ENCODE measurements at regions not wholly inside any gene's neighbourhood (a gene's known extent, or its start where the extent isn't known, plus 50 kb on each side); places are given as distances from the start of the nearest gene placed in this dataset.

DNA sequence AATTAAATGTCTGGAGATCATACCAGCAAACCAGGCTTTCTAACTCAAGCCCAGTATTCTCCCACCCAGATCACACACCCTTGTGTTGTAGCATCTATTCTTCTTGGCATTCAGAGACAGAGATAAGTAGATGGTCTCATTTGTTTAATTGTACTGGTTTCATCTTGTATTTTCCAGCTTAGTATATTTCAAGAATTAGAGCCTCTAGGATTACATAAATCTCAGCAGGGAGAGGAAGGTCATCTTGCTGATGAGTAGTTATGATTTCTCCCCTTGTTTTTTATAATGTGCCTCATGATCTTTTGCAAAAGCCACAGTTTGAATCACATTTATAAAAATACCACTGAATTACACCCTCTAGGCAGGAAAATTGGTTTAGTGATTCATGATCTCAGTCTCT, 106.6 kb upstream of the NRSN1 start:
- Histone ChIP-seq H3K27ac (ENCODE audit: low read depth, low read length) (no peak overlapping the region), H3K9me2 (ENCODE audit: insufficient read depth) (no peaks in the 10 kb centered on the region), H3K9ac (ENCODE audit: low read length) (no peak overlapping the region), H3K4me1 (ENCODE audit: control insufficient read depth in 1 of 2, insufficient read depth in 2 of 2, low read length in 2 of 2) (no peaks in the 10 kb centered on the region), H4K20me1 (ENCODE audit: insufficient read depth) (no peaks in the 10 kb centered on the region), H3K36me3 (ENCODE audit: control insufficient read depth in 1 of 2, insufficient read depth in 2 of 2, low read length in 2 of 2) (no peaks in the 10 kb centered on the region), H3K27me3 (ENCODE audit: insufficient read depth, low read length) (no peaks in the 10 kb centered on the region), H2AFZ (ENCODE audit: low read depth, low read length, poor library complexity, severe bottlenecking) (no peak overlapping the region), H3K9me3 (ENCODE audit: control insufficient read depth in 1 of 2, insufficient read depth in 1 of 2, low read depth in 1 of 2, low read length in 2 of 2) (no peaks in the 10 kb centered on the region), H3K4me2 (ENCODE audit: low read length) (no peak overlapping the region), H3K4me3 (replicated peaks in 1 of 2; ENCODE audit: low read depth in 1 of 2, low read length in 2 of 2) (no peak overlapping the region), H3K79me2 (ENCODE audit: insufficient read depth, low read length) (no peaks in the 10 kb centered on the region)
- DNase-seq (ENCODE audit: low read depth, low spot score) (no peak), ATAC-seq (no peak)
- no TSS peak for BruUV-seq (replicated peaks)
- ChIA-PET RAD21 (ENCODE audit: low non-redundant PET in 1 of 2, low total read pairs in 2 of 2, uncharacterized antibody in 2 of 2, unreplicated experiment in 2 of 2) (no interaction called here), CTCF (no interaction called here), POLR2A (no interaction called here)
- intact Hi-C loops (cut with micrococcal nuclease), result no loop called here
- TF ChIP-seq, protein P1, sequence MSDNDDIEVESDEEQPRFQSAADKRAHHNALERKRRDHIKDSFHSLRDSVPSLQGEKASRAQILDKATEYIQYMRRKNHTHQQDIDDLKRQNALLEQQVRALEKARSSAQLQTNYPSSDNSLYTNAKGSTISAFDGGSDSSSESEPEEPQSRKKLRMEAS (IDR thresholded peaks at IDR 0.05), result no peak
- TF ChIP-seq CBX3 (IDR thresholded peaks at IDR 0.05; ENCODE audit: low read depth) (no peak), TCF7L2 (IDR thresholded peaks at IDR 0.05; ENCODE audit: borderline replicate concordance, extremely low read depth, insufficient read depth, insufficient read length) (no peak), POLR2A (IDR thresholded peaks at IDR 0.05; ENCODE audit: borderline replicate concordance, extremely low read depth, insufficient read depth, insufficient read length) (no peak), JUND (IDR thresholded peaks at IDR 0.05) (no peak), YY1 (IDR thresholded peaks at IDR 0.05; ENCODE audit: extremely low read depth, insufficient replicate concordance, low read depth, low read length) (no peak), POLR2AphosphoS5 (IDR thresholded peaks at IDR 0.05; ENCODE audit: low read depth, low read length) (no peak), EZH2phosphoT487 (IDR thresholded peaks at IDR 0.05; ENCODE audit: borderline replicate concordance) (no peak), CEBPB (IDR thresholded peaks at IDR 0.05; ENCODE audit: low read depth) (no peak), FOSL1 (IDR thresholded peaks at IDR 0.05; ENCODE audit: low read depth) (no peak), EZH2 (IDR thresholded peaks at IDR 0.05) (no peak), SRF (IDR thresholded peaks at IDR 0.05; ENCODE audit: low read depth) (no peak), SP1 (IDR thresholded peaks at IDR 0.05; ENCODE audit: low read depth) (no peak), EGR1 (IDR thresholded peaks at IDR 0.05; ENCODE audit: low read depth) (no peak)
- TF ChIP-seq, protein P2, sequence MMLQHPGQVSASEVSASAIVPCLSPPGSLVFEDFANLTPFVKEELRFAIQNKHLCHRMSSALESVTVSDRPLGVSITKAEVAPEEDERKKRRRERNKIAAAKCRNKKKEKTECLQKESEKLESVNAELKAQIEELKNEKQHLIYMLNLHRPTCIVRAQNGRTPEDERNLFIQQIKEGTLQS (IDR thresholded peaks at IDR 0.05), result no peak
- TF ChIP-seq, protein P3, sequence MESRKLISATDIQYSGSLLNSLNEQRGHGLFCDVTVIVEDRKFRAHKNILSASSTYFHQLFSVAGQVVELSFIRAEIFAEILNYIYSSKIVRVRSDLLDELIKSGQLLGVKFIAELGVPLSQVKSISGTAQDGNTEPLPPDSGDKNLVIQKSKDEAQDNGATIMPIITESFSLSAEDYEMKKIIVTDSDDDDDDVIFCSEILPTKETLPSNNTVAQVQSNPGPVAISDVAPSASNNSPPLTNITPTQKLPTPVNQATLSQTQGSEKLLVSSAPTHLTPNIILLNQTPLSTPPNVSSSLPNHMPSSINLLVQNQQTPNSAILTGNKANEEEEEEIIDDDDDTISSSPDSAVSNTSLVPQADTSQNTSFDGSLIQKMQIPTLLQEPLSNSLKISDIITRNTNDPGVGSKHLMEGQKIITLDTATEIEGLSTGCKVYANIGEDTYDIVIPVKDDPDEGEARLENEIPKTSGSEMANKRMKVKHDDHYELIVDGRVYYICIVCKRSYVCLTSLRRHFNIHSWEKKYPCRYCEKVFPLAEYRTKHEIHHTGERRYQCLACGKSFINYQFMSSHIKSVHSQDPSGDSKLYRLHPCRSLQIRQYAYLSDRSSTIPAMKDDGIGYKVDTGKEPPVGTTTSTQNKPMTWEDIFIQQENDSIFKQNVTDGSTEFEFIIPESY (IDR thresholded peaks at IDR 0.05; ENCODE audit: extremely low read depth, insufficient replicate concordance, low read length), result no peak
- TF ChIP-seq, protein P4, sequence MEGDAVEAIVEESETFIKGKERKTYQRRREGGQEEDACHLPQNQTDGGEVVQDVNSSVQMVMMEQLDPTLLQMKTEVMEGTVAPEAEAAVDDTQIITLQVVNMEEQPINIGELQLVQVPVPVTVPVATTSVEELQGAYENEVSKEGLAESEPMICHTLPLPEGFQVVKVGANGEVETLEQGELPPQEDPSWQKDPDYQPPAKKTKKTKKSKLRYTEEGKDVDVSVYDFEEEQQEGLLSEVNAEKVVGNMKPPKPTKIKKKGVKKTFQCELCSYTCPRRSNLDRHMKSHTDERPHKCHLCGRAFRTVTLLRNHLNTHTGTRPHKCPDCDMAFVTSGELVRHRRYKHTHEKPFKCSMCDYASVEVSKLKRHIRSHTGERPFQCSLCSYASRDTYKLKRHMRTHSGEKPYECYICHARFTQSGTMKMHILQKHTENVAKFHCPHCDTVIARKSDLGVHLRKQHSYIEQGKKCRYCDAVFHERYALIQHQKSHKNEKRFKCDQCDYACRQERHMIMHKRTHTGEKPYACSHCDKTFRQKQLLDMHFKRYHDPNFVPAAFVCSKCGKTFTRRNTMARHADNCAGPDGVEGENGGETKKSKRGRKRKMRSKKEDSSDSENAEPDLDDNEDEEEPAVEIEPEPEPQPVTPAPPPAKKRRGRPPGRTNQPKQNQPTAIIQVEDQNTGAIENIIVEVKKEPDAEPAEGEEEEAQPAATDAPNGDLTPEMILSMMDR (IDR thresholded peaks at IDR 0.05 in 2 of 3, conservative IDR thresholded peaks at IDR 0.05 in 1 of 3; ENCODE audit: borderline replicate concordance in 1 of 3, insufficient read depth in 1 of 3, low read depth in 2 of 3, low read length in 2 of 3), result no peak
- TF ChIP-seq, protein P5, sequence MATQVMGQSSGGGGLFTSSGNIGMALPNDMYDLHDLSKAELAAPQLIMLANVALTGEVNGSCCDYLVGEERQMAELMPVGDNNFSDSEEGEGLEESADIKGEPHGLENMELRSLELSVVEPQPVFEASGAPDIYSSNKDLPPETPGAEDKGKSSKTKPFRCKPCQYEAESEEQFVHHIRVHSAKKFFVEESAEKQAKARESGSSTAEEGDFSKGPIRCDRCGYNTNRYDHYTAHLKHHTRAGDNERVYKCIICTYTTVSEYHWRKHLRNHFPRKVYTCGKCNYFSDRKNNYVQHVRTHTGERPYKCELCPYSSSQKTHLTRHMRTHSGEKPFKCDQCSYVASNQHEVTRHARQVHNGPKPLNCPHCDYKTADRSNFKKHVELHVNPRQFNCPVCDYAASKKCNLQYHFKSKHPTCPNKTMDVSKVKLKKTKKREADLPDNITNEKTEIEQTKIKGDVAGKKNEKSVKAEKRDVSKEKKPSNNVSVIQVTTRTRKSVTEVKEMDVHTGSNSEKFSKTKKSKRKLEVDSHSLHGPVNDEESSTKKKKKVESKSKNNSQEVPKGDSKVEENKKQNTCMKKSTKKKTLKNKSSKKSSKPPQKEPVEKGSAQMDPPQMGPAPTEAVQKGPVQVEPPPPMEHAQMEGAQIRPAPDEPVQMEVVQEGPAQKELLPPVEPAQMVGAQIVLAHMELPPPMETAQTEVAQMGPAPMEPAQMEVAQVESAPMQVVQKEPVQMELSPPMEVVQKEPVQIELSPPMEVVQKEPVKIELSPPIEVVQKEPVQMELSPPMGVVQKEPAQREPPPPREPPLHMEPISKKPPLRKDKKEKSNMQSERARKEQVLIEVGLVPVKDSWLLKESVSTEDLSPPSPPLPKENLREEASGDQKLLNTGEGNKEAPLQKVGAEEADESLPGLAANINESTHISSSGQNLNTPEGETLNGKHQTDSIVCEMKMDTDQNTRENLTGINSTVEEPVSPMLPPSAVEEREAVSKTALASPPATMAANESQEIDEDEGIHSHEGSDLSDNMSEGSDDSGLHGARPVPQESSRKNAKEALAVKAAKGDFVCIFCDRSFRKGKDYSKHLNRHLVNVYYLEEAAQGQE (IDR thresholded peaks at IDR 0.05; ENCODE audit: low read depth), result no peak
